Fibroblast of gingiva (primary cell): ENCODE measurements at regions not wholly inside any gene's neighbourhood (a gene's known extent, or its start where the extent isn't known, plus 50 kb on each side); places are given as distances from the start of the nearest gene placed in this dataset.
"Not testable (repeated sequence)": the region's sequence is repeated elsewhere in the genome, so short reads cannot be mapped to it uniquely, and the experiment has no call there.

Experiments
- DNase-seq: peaks from one replicate; pipeline ENCODE4 v3.0.0-alpha.2; 2011; ENCODE audit warnings: low read depth

- DNase-seq: no peak
Observed at GRCh38 chr3:137116619-137117018, 158.8 kb downstream of the IL20RB start.

- DNase-seq: peak; percentile 13
Observed at GRCh38 chr3:137121704-137122314, 164.0 kb downstream of the IL20RB start.

GRCh38 chr3:137131081-137131480 lies 173.3 kb downstream of the IL20RB start:
- DNase-seq: no peak

DNA sequence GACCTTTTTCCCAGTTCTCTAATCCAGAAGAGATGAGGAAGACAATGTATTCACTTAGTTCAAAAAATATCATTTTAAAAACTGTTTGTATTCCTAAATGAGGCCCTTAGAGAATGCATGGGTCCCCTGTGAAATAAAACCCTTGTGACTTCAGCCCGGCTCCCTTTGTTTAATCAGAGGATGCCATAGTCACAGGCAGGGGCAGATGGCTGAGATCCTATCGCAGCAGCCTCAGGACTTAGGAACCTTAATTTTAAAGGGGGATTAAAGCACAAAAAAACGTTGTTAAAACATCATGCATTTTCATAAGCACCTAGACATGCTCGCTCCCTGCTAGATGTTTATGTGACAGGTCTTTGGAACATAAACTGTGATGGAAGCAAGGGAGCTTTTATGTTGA lies 176.6 kb downstream of the IL20RB start:
- no peak for DNase-seq

DNA sequence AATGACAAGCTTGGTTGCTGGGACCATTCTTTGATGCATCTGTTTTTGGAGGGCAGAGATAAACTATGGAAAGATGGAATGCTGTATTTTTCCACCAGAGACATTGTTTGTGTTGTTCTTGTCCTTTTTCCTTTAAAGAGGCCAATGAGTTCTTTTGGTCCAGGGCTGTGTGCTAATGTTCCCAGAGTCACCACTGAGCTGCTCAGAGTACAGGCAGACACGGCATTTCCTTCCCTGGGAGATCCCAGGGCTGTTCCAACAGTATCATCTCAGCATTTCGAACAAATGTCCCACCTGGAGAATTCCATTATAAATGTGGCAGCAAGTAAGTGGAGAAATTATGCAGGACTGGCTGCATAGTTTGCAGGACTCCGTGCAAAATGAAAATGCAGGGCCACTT lies 190.6 kb downstream of the IL20RB start:
- no peak for DNase-seq

GRCh38 chr3:137148917-137149316 lies 191.1 kb downstream of the IL20RB start:
- DNase-seq: no peak

- DNase-seq: no peak
Observed at GRCh38 chr3:137150825-137151224, 193.0 kb downstream of the IL20RB start.

DNA sequence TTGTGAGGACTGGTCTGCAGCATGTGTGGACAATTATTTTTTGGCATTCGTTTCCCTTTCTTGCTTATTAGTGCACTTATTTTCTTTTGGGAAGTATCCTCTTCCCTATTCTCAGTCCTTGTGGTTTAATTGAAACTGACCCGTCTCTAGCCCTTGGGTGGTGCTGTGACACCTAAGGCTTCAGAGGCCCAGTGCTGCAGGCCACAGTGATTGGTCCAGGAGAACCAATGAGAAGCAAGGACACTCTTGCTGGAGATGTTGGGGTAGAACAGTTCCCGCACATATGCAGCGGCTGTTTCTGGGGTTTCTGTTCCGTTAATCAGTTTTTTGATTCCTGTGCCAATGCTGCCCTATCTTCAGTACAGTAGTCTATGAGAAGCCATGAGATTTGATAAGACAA lies 195.3 kb downstream of the IL20RB start:
- not testable (repeated sequence) for DNase-seq

- no peak for DNase-seq
Observed at GRCh38 chr3:137163241-137163871, 205.6 kb downstream of the IL20RB start.

GRCh38 chr3:137163958-137164357 lies 206.2 kb downstream of the IL20RB start:
- DNase-seq: no peak

GRCh38 chr3:137165117-137165806 lies 207.5 kb downstream of the IL20RB start:
- no peak for DNase-seq

DNA sequence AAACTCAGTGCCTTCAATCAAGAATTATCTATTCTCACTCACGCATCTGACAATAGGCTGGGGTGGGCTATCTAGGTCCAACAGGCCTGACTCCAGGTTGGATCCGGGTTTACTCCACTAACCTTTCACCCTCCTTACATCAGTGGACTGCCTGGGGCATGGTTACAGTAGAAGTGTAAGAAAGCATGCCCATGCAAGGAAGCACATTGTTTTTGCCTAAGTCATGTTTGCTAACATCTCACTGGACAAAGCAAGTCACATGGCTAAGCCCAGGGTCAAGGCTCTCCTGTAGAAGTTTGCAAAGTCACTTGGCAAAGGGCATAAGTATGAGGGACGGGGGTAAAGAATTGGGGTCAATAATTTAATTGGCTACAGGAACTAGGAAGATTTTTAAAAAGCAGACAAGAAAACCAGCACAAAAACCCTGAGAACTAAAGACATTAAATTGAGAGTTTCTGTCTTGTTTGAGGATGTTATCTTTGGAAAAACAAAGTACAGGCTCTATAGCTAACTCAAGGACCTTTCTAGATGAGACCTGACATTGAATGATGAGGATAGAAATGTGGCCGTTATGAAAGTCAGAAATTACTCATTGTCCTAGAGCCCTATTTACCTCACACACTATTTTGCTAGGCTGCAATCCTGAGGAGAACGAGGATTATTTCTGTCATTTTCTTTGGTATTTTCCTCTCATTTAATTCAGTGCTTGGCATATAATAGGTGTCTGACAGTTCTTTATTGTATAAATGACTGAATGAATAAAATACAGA lies 214.2 kb downstream of the IL20RB start:
- DNase-seq: no peak

GRCh38 chr3:137172728-137173127 lies 214.9 kb downstream of the IL20RB start:
- DNase-seq: no peak

GRCh38 chr3:137174514-137174913 lies 216.7 kb downstream of the IL20RB start:
- DNase-seq: no peak

DNA sequence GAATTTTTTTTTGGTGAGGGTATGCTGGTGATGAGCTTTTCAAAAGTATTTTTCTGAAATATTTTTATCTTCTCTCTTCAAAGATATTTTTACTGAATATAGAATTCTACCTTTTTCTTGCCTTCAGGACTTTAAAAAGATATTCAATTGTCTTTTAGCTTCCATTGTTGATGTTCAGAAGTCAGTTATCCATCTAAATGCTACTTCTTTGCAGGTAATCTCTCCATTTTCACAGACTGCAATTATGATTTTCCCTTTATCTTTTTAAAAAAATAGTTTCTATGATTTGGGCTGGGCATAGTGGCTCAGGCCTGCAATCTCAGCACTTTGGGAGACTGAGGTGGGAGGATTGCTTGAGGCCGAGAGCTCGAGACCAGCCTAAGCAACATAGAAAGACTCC lies 222.4 kb downstream of the IL20RB start:
- no peak for DNase-seq

DNA sequence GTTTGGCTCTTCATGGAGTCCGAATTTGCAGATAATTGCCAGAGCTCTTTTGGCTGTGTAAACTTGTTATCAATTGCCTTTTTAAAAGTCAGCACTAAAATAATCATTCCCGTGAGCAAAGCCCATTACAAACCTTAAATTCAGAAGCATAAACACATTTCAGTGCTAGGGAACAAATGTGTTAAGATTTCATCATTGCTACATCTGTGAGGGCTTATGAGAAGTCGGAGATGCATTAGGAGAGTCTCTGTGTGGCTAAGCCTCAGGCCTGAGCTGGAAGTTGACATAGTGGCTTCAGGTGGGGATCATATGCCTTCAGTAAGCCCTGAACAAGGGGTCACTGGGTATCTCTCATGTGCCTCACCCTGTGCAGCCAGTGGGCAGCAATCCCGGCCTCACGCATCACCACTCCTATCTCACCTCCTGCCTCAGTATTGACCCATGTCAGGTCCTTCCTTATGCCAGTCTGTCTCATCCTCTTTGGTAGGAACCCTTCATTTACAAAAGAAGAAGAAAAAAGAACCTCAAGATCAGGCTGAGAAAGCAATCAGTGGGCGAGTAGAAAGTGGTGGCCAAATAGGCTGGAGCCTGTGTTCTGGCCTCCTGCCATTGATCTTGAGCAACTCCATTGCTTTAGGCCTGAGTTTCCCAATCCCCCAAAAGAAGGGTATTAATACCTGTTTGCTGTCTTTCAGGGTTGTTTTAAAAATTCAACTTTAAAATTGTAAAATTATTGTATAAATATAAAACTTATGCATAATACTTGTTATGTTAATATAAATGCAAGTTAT lies 233.5 kb downstream of the IL20RB start:
- no peak for DNase-seq

DNA sequence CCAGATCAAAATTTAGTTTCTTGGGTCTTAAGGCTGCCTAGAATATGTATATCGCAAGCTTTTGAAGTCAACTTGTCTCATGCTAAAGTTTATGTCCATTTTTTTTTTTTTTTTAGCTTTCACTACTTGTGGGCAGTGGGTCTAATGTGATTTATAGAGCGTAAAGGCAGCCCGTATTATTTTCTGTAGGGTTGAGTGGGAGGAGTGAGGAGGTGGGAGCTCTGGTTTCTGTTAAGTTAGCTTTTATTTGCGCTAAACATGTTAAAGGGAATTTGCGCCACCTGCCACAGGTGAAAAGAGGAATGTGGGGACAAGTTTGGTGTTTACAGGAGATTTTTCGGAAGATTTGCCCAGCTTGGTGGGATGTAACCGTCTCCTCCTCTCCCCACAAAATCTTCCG lies 234.2 kb downstream of the IL20RB start:
- DNase-seq: no peak

GRCh38 chr3:137194301-137194700 lies 236.5 kb downstream of the IL20RB start:
- DNase-seq: no peak

DNA sequence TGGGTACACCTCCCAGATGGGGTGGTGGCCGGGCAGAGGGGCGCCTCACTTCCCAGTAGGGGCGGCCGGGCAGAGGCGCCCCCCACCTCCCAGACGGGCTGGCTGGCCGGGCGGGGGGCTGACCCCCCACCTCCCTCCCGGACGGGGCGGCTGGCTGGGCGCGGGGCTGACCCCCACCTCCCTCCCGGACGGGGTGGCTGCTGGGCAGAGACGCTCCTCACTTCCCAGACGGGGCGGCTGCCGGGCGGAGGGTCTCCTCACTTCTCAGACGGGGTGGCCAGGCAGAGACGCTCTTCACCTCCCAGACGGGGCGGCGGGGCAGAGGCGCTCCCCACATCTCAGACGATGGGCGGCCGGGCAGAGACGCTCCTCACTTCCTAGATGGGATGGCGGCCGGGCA lies 240.6 kb downstream of the IL20RB start:
- DNase-seq: not testable (repeated sequence)

DNA sequence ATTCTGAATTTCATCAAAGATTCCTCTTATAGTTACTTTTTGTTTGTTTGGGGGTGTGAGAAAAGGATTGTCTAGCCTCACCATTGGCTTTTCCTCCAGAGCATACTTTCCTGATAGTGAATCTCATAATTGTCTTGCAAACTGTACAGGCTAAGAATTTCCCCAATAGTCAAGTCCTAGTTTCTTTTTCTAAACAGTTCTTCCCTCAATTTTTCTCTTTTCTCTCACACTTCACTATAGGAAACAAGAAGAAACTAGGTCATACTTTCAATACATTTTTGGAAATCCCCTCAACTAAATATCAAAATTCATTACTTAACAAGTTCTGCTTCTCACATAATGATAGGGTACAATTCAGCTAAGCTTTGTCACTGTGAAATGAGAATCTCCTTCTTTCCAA lies 241.9 kb downstream of the IL20RB start:
- no peak for DNase-seq

- DNase-seq: no peak
Observed at GRCh38 chr3:137201066-137201465, 243.3 kb downstream of the IL20RB start.

GRCh38 chr3:137202941-137203340 lies 245.2 kb downstream of the IL20RB start:
- no peak for DNase-seq
